Mucosa of rectum (tissue), 2 donors: ENCODE measurements at regions not wholly inside any gene's neighbourhood (a gene's known extent, or its start where the extent isn't known, plus 50 kb on each side); places are given as distances from the start of the nearest gene placed in this dataset.

ENCODE experiments used
- H3K27ac ChIP-seq, 2 donors: one replicate each; pipeline ENCODE4 v1.7.0; 2013; ENCODE audit warnings: inconsistent platforms in 2 of 2, low read depth in 2 of 2, low read length in 2 of 2
- H3K27me3 ChIP-seq, 2 donors: one replicate each; pipeline ENCODE4 v1.7.0; 2013; ENCODE audit warnings: low read length in 2 of 2; ENCODE audit not compliant: control insufficient read depth in 2 of 2, insufficient read depth in 2 of 2
- H3K36me3 ChIP-seq, 2 donors: one replicate each; pipeline ENCODE4 v1.7.0; 2013; ENCODE audit warnings: low read length in 2 of 2; ENCODE audit not compliant: control insufficient read depth in 2 of 2, insufficient read depth in 2 of 2
- H3K4me1 ChIP-seq, 2 donors: one replicate each; pipeline ENCODE4 v1.7.0; 2013; ENCODE audit warnings: low read length in 2 of 2, mild to moderate bottlenecking in 1 of 2; ENCODE audit not compliant: control insufficient read depth in 2 of 2, insufficient read depth in 2 of 2
- H3K4me3 ChIP-seq, 2 donors: one replicate each; pipeline ENCODE4 v1.7.0; 2013; ENCODE audit warnings: low read length in 2 of 2
- H3K9ac ChIP-seq, 2 donors: one replicate each; pipeline ENCODE4 v1.7.0; 2013; ENCODE audit warnings: low read length in 2 of 2, low read depth in 1 of 2, mild to moderate bottlenecking in 1 of 2
- H3K9me3 ChIP-seq, 2 donors: one replicate each; pipeline ENCODE4 v1.7.0; 2013; ENCODE audit warnings: low read length in 2 of 2; ENCODE audit not compliant: control insufficient read depth in 2 of 2
- donor health status: healthy.
- donor health status: Normal muscosa, but diverticular disease.

DNA sequence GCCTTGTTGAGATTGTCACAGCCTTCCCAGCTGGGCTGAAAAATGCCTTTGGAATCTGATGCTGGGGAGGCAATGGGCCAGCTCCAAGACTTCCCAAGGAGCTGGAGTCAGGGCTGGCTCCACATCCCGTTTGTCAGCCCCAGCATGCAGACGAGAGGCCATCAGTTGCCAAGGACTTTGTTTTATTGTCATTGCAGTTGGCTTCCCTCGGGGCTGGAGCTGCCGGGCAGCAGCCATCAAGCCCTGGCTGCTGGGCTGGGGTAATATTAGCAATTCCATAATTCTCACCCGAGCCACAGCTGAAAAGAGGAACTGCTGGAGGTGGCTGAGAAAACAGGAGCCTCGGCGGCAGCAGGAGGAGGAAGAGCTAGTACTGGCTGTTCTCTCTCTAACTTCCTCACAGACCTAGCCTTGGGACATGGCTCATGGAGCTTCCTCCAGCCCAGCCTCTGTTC, 182.5 kb downstream of the CDC5L start:
- Histone ChIP-seq H3K36me3 (no peaks in the 10 kb centered on the region), H3K4me1 (peaks cover 2 to 3% of the 10 kb centered on the region in 2 donors), H3K9ac (no peak overlapping the region), H3K27me3 (no peaks in the 10 kb centered on the region), H3K27ac (no peak overlapping the region), H3K4me3 (no peak overlapping the region), H3K9me3 (no peaks in the 10 kb centered on the region)

DNA sequence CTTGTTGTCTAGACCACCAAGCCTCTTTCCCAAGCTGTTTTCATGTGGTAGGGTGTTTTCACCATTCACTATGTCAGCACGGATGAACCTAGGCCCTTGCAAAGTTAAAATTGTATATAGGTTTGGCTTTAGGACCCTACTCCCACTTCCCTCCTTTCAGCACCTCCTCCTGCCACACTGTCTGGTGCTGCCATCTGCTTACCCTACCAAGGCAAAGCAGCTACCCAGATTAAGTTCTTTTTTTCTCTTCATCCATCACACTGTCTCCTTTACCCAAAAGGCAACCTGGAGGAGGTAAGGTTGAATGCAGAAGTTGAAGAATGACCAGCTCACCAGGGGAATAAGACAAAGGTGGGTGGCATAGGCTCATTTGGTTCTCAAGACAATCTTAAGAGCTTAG, 184.0 kb downstream of the CDC5L start:
- Histone ChIP-seq H3K9me3 (no peaks in the 10 kb centered on the region), H3K4me1 (peaks cover 2 to 3% of the 10 kb centered on the region in 2 donors), H3K9ac (no peak overlapping the region), H3K27ac (no peak overlapping the region), H3K27me3 (no peaks in the 10 kb centered on the region), H3K36me3 (no peaks in the 10 kb centered on the region), H3K4me3 (no peak overlapping the region)

DNA sequence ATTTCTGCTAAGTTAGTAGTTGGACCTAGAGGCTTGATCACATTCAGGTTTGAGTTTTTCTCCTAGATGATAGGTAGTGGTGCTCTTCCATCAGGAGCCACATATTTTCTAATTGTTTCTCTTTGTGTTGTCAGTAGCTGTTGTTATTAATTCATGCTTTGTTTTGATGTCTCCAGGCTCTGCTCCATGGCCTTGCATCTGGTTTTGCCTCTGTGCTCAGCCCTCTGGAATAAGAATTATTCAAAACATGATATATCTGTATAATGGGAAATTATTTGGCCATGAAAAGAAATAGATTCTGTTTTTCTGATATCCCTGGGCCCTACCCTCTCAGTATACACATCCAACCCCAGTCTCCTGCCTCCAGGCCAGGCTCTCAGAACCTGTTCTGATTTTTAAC, 184.8 kb downstream of the CDC5L start:
- H3K9ac ChIP-seq: no peak overlapping the region
- no peaks in the 10 kb centered on the region for H3K9me3 ChIP-seq
- no peak overlapping the region for H3K27ac ChIP-seq
- peaks cover 2 to 3% of the 10 kb centered on the region in 2 donors for H3K4me1 ChIP-seq
- no peaks in the 10 kb centered on the region for H3K36me3 ChIP-seq
- H3K4me3 ChIP-seq: no peak overlapping the region
- no peaks in the 10 kb centered on the region for H3K27me3 ChIP-seq

DNA sequence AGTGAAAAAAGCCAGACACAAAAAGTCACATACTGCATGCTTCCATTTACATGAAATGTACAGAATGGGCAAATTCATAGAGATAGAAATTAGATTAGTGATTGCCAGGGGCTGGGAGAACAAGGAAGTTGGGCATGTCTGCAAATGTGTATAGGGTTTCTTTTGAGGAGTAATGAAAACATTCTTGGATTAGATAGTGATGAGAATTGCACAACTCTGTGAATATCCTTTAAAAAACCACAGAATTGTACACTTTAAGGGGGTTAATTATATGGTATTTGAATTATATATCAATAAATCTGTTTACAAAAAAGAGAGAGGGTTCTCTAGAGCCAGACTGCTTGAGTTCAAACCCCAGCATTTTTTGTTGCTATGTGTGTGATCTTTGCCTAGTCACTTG, 188.1 kb downstream of the CDC5L start:
- Histone ChIP-seq H3K36me3 (no peaks in the 10 kb centered on the region), H3K9ac (no peak overlapping the region), H3K4me1 (no peaks in the 10 kb centered on the region), H3K4me3 (no peak overlapping the region), H3K27ac (no peak overlapping the region), H3K9me3 (no peaks in the 10 kb centered on the region), H3K27me3 (no peaks in the 10 kb centered on the region)

DNA sequence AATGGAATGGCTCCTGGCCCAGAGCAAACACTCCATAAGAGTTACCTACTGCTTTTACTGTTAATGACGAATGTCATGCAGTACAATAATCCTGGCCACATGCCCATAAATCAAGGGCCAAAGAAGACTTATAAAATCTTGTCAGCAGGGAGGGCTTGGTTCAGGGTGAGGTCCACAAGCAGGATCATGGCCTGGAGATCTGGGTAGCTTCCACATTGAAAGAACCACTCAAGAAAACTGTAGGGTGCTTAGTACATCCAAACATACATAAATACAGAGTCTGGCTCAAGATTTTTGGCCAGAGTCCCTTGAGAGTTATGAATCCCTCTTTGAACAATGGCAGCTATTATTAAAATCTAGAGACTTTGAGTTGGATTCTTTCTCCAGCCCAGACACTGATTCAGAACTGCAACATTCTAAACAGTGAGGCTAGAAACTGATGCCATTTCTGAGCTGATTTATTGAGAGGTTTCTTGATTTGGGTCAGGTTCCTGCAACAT, 188.7 kb downstream of the CDC5L start:
- no peak overlapping the region for H3K27ac ChIP-seq

DNA sequence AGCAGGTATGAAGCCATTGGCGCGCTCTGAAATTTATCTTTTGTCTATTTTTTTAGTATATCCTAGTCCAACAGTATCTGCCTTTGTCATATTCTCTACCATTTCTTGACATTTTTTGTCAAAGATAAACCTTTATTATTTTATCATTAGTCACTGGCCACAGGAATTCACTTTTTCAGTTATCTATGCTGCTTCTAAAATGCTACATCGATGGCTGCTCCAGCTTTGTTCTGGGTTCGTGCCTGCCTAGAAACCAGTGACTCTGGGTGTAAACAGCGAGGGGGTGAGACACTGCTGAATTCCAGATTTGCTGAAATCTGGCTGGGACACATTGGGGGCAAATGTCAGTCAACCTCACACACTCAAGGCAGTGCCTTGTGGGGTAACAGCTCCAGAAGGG, 193.4 kb downstream of the CDC5L start:
- peaks cover 0 to 3% of the 10 kb centered on the region in 2 donors for H3K9me3 ChIP-seq
- no peak overlapping the region for H3K27ac ChIP-seq
- H3K4me1 ChIP-seq: no peaks in the 10 kb centered on the region
- H3K9ac ChIP-seq: no peak overlapping the region
- H3K36me3 ChIP-seq: no peaks in the 10 kb centered on the region
- H3K4me3 ChIP-seq: no peak overlapping the region
- no peaks in the 10 kb centered on the region for H3K27me3 ChIP-seq

More for the DNA sequence above, 188.7 kb downstream of the CDC5L start:
- Histone ChIP-seq H3K27me3 (no peaks in the 10 kb centered on the region), H3K4me3 (no peak overlapping the region), H3K9me3 (no peaks in the 10 kb centered on the region), H3K9ac (no peak overlapping the region), H3K4me1 (no peaks in the 10 kb centered on the region), H3K36me3 (no peaks in the 10 kb centered on the region)

DNA sequence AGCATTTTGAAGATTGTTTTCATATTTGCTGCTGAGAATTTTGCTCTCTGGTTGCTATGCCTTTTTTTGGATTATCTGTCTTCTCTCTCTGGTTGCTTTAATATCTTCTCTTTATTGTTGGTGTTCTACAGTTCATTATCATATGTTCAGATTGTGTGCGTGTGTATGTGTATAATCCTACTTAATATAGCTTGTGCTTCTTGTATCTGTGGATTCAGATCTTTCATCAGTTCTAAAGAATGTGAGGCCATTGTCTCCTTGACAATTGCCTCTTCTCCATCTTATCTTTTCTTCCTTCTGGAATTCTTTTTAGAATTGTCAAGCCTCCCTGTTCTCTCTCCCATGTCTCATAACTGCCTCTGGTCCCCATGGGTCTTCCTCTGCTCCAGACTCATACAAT, 195.4 kb downstream of the CDC5L start:
- Histone ChIP-seq H3K36me3 (no peaks in the 10 kb centered on the region), H3K27ac (no peak overlapping the region), H3K9ac (no peak overlapping the region), H3K27me3 (no peaks in the 10 kb centered on the region), H3K4me3 (no peak overlapping the region), H3K9me3 (peaks cover 0 to 3% of the 10 kb centered on the region in 2 donors), H3K4me1 (no peaks in the 10 kb centered on the region)

DNA sequence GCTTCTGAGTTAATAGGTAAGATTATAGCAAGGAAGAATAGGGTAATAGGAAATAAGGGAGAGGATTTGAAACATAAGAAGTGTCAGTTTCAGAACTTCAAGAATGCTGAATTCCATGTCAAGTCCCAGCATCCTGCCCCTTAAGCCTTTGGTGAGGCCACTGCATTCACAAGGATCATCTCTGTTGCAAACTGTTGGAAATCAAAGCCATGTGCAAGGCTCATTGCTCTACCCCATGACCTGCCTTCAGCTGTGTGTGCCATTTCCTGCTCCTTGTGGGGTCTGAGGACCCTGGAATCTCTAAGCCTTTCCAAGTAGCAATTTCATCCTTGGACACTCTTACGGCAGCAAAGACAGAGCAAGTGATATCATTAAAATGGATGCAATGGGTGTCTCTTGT, 203.0 kb downstream of the CDC5L start:
- Histone ChIP-seq H3K36me3 (no peaks in the 10 kb centered on the region), H3K4me1 (peaks cover 0 to 2% of the 10 kb centered on the region in 2 donors), H3K27ac (no peak overlapping the region), H3K27me3 (no peaks in the 10 kb centered on the region), H3K4me3 (no peak overlapping the region), H3K9me3 (no peaks in the 10 kb centered on the region), H3K9ac (no peak overlapping the region)

DNA sequence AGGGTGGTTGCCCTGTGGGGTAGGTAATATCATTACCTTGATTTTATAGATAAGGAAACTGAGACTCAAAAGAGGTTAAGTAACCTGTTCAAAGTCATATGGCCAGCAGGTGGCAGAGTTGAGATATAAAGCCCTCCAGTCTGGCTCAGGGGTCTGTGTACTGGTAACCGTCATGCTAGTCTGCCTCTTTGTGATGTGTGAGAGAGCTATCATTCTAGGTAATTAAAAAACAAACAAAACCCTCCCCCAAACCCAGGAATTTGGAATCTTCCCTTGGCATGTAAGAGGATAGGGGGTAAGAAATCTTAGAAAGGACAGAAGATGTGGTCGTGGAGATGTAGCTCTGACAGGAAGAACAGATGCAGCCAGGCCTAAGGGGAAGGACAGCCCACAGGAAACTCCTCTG, 206.0 kb downstream of the CDC5L start:
- H3K27me3 ChIP-seq: no peaks in the 10 kb centered on the region
- H3K4me1 ChIP-seq: peaks cover 0 to 2% of the 10 kb centered on the region in 2 donors
- H3K9me3 ChIP-seq: no peaks in the 10 kb centered on the region
- no peaks in the 10 kb centered on the region for H3K36me3 ChIP-seq
- no peak overlapping the region for H3K4me3 ChIP-seq
- H3K9ac ChIP-seq: no peak overlapping the region
- H3K27ac ChIP-seq: no peak overlapping the region

DNA sequence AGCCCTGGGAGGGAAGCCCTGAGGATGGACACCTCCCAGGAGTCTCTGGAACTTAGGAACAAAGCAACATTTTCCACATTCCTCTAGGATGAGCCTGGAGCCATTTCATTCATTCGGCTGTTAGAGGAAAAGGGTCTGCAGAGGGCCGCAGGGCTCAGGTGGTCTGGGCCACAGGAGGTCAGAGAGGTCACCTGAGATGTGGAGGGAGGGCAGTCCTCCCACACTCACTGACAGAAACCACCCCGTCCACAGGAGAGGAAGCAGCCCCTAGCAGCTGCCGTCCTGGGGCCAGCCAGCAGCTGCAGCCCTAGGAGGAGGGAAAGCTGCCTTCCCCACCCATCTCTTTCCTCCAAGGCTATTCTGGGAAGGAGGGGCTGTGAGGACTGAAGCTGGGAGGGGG, 207.0 kb downstream of the CDC5L start:
- Histone ChIP-seq H3K9me3 (no peaks in the 10 kb centered on the region), H3K4me1 (peaks cover 0 to 2% of the 10 kb centered on the region in 2 donors), H3K27me3 (no peaks in the 10 kb centered on the region), H3K36me3 (no peaks in the 10 kb centered on the region), H3K27ac (no peak overlapping the region), H3K9ac (no peak overlapping the region), H3K4me3 (no peak overlapping the region)

DNA sequence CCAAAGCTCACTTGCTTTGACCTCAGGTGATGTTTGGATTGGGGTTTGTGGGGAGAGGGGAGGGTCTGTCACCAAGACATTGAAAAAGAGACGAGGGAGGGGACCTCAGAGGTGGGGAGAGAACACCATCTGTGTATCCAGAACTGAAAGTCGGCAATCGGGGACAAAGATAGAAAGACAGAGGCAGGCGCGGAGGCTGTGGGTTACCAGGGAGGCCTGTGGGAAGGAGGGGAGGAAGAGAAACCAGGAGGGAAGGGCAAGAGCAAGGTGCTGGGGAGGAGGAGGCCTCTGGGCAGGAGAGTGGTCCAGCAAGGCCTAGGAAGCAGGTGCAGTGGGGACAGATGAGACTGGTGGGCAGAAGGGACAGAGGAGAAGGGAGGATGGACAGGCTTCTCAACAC, 211.2 kb downstream of the CDC5L start:
- Histone ChIP-seq H3K4me1 (peaks cover 0 to 2% of the 10 kb centered on the region in 2 donors), H3K36me3 (no peaks in the 10 kb centered on the region), H3K9me3 (no peaks in the 10 kb centered on the region), H3K4me3 (no peak overlapping the region), H3K27me3 (no peaks in the 10 kb centered on the region), H3K27ac (no peak overlapping the region), H3K9ac (no peak overlapping the region)
